ENCODE measurements at regions not wholly inside any gene's neighbourhood (a gene's known extent, or its start where the extent isn't known, plus 50 kb on each side); places are given as distances from the start of the nearest gene placed in this dataset.

DNA sequence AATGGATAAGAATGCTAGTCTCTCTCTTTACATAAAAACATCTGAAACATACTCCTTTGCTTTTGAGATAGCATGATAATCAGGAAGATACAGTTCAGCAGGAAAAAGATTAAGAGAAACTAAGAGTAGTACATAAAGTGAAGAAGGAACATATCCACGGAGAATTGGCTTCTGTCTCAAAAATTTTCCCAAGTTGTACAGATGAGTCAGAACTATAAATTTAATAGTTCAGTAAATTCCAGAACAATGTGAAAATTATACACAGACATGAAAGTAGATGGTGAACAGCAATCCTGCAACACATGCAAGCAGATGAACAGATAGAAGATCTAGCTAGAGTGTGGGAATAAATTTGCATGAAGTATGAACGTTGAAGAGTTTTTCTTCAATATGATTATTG lies 691.4 kb upstream of the RIOK2 start:
- no peak overlapping the region for H3K4me2 ChIP-seq (ENCODE audit: low read length)
- H3K4me3 ChIP-seq (ENCODE audit: low read length) = no peak overlapping the region
- TF ChIP-seq EP300 (conservative IDR thresholded peaks at IDR 0.05; ENCODE audit: poor library complexity, severe bottlenecking) (no peak), EZH2 (IDR thresholded peaks at IDR 0.05; ENCODE audit: borderline replicate concordance, insufficient read depth, low read length, poor library complexity, severe bottlenecking) (no peak), TAF1 (IDR thresholded peaks at IDR 0.05; ENCODE audit: low read depth) (no peak), POLR2AphosphoS5 (IDR thresholded peaks at IDR 0.05) (no peak), MXI1 (conservative IDR thresholded peaks at IDR 0.05; ENCODE audit: poor library complexity, severe bottlenecking) (no peak)
- TF ChIP-seq, protein P1, sequence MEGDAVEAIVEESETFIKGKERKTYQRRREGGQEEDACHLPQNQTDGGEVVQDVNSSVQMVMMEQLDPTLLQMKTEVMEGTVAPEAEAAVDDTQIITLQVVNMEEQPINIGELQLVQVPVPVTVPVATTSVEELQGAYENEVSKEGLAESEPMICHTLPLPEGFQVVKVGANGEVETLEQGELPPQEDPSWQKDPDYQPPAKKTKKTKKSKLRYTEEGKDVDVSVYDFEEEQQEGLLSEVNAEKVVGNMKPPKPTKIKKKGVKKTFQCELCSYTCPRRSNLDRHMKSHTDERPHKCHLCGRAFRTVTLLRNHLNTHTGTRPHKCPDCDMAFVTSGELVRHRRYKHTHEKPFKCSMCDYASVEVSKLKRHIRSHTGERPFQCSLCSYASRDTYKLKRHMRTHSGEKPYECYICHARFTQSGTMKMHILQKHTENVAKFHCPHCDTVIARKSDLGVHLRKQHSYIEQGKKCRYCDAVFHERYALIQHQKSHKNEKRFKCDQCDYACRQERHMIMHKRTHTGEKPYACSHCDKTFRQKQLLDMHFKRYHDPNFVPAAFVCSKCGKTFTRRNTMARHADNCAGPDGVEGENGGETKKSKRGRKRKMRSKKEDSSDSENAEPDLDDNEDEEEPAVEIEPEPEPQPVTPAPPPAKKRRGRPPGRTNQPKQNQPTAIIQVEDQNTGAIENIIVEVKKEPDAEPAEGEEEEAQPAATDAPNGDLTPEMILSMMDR (IDR thresholded peaks at IDR 0.05; ENCODE audit: poor library complexity, severe bottlenecking) = no peak
- H3K9me3 ChIP-seq (ENCODE audit: low read length) = no peaks in the 10 kb centered on the region
- no peaks in the 10 kb centered on the region for H3K27me3 ChIP-seq (ENCODE audit: insufficient read depth, low read depth, low read length)
- no peaks in the 10 kb centered on the region for H3K79me2 ChIP-seq (replicated peaks; ENCODE audit: insufficient read depth, low read length)
- H4K20me1 ChIP-seq (ENCODE audit: insufficient read depth) = no peaks in the 10 kb centered on the region
- no peaks in the 10 kb centered on the region for H3K9me2 ChIP-seq (ENCODE audit: insufficient read depth, low read length)
- no peaks in the 10 kb centered on the region for H3F3A ChIP-seq (ENCODE audit: insufficient read depth, low read length, poor library complexity, severe bottlenecking)
- no peak overlapping the region for H3K9ac ChIP-seq (ENCODE audit: low read length)
- no peaks in the 10 kb centered on the region for H3K36me3 ChIP-seq (ENCODE audit: insufficient read depth, low read length)
- no peak overlapping the region for H2AFZ ChIP-seq (ENCODE audit: low read depth, low read length)
- H3K27ac ChIP-seq (ENCODE audit: low read length) = no peak overlapping the region

- H2AFZ ChIP-seq (ENCODE audit: low read depth, low read length) = no peak overlapping the region
- no peaks in the 10 kb centered on the region for H4K20me1 ChIP-seq (ENCODE audit: insufficient read depth)
- H3K9me3 ChIP-seq (ENCODE audit: low read length) = no peaks in the 10 kb centered on the region
- no peak overlapping the region for H3K27ac ChIP-seq (ENCODE audit: low read length)
- H3K27me3 ChIP-seq (ENCODE audit: insufficient read depth, low read depth, low read length) = no peaks in the 10 kb centered on the region
- no peak overlapping the region for H3K9ac ChIP-seq (ENCODE audit: low read length)
- H3K4me3 ChIP-seq (ENCODE audit: low read length) = no peak overlapping the region
- no peak overlapping the region for H3K4me2 ChIP-seq (ENCODE audit: low read length)
- H3K9me2 ChIP-seq (ENCODE audit: insufficient read depth, low read length) = no peaks in the 10 kb centered on the region
- no peaks in the 10 kb centered on the region for H3K36me3 ChIP-seq (ENCODE audit: insufficient read depth, low read length)
- H3F3A ChIP-seq (ENCODE audit: insufficient read depth, low read length, poor library complexity, severe bottlenecking) = no peaks in the 10 kb centered on the region
- H3K79me2 ChIP-seq (replicated peaks; ENCODE audit: insufficient read depth, low read length) = no peaks in the 10 kb centered on the region
- TF ChIP-seq MXI1 (conservative IDR thresholded peaks at IDR 0.05; ENCODE audit: poor library complexity, severe bottlenecking) = no peak
- TF ChIP-seq, protein P2, sequence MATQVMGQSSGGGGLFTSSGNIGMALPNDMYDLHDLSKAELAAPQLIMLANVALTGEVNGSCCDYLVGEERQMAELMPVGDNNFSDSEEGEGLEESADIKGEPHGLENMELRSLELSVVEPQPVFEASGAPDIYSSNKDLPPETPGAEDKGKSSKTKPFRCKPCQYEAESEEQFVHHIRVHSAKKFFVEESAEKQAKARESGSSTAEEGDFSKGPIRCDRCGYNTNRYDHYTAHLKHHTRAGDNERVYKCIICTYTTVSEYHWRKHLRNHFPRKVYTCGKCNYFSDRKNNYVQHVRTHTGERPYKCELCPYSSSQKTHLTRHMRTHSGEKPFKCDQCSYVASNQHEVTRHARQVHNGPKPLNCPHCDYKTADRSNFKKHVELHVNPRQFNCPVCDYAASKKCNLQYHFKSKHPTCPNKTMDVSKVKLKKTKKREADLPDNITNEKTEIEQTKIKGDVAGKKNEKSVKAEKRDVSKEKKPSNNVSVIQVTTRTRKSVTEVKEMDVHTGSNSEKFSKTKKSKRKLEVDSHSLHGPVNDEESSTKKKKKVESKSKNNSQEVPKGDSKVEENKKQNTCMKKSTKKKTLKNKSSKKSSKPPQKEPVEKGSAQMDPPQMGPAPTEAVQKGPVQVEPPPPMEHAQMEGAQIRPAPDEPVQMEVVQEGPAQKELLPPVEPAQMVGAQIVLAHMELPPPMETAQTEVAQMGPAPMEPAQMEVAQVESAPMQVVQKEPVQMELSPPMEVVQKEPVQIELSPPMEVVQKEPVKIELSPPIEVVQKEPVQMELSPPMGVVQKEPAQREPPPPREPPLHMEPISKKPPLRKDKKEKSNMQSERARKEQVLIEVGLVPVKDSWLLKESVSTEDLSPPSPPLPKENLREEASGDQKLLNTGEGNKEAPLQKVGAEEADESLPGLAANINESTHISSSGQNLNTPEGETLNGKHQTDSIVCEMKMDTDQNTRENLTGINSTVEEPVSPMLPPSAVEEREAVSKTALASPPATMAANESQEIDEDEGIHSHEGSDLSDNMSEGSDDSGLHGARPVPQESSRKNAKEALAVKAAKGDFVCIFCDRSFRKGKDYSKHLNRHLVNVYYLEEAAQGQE (IDR thresholded peaks at IDR 0.05; ENCODE audit: borderline replicate concordance) = no peak
- TF ChIP-seq EP300 (conservative IDR thresholded peaks at IDR 0.05; ENCODE audit: poor library complexity, severe bottlenecking) = no peak
- no peak for TF ChIP-seq SMC3 (conservative IDR thresholded peaks at IDR 0.05; ENCODE audit: poor library complexity)
- TF ChIP-seq EZH2 (IDR thresholded peaks at IDR 0.05; ENCODE audit: borderline replicate concordance, insufficient read depth, low read length, poor library complexity, severe bottlenecking) = no peak
- TF ChIP-seq POLR2AphosphoS5 (IDR thresholded peaks at IDR 0.05) = no peak
- TF ChIP-seq RAD21 (conservative IDR thresholded peaks at IDR 0.05) = no peak
- TF ChIP-seq, protein P1 (IDR thresholded peaks at IDR 0.05; ENCODE audit: poor library complexity, severe bottlenecking) = no peak
- no peak for TF ChIP-seq TAF1 (IDR thresholded peaks at IDR 0.05; ENCODE audit: low read depth)
These were observed 693.2 kb upstream of the RIOK2 start for GRCh38 chr5:97876272-97876671.
